K562 (cell line): ENCODE measurements at regions not wholly inside any gene's neighbourhood (a gene's known extent, or its start where the extent isn't known, plus 50 kb on each side); places are given as distances from the start of the nearest gene placed in this dataset.

Experiments
- BACH1 ChIP-seq: fragments of 200-800 bp; sonication (Bioruptor generic); IDR thresholded peaks from 2 replicates; pipeline ENCODE4 v1.6.1; 2016; ENCODE audit warnings: missing genetic modification characterization, missing compliant biosample characterization
- CBFA2T2 ChIP-seq: fragments of 450-650 bp; conservative IDR thresholded peaks from 2 replicates; pipeline ENCODE4 v1.6.1; 2017; ENCODE audit warnings: mild to moderate bottlenecking
- CHAMP1 ChIP-seq: fragments of 450-650 bp; IDR thresholded peaks from 2 replicates; pipeline ENCODE4 v1.6.1; 2016; ENCODE audit warnings: mild to moderate bottlenecking
- FIP1L1 ChIP-seq: fragments of 200-400 bp; formaldehyde crosslinking; IDR thresholded peaks from 2 replicates; pipeline ENCODE4 v1.6.1; 2018; ENCODE audit warnings: mild to moderate bottlenecking, low read depth, low read length; ENCODE audit not compliant: poor library complexity, severe bottlenecking
- HDAC8 ChIP-seq: fragments of 450-650 bp; IDR thresholded peaks from 2 replicates; pipeline ENCODE4 v1.6.1; 2016; ENCODE audit warnings: mild to moderate bottlenecking, missing genetic modification characterization, moderate library complexity, missing compliant biosample characterization
- SMAD1 ChIP-seq: fragments of 150-350 bp; IDR thresholded peaks from 2 replicates; pipeline ENCODE4 v1.6.1; 2014; ENCODE audit warnings: low read length, low read depth; ENCODE audit not compliant: partially characterized antibody
- ZNF134 ChIP-seq: fragments of 250-450 bp; sonication (Bioruptor Pico); conservative IDR thresholded peaks from 2 replicates; pipeline ENCODE4 v1.4.0; 2020
- ZNF217 ChIP-seq: sonication (generic); formaldehyde crosslinking; IDR thresholded peaks from 2 replicates; pipeline ENCODE4 v1.8.0; 2022; ENCODE audit warnings: mild to moderate bottlenecking, missing genetic modification reagents
- ZNF263 ChIP-seq: sonication (generic); formaldehyde crosslinking; IDR thresholded peaks from 2 replicates; pipeline ENCODE4 v1.8.0; 2022; ENCODE audit warnings: mild to moderate bottlenecking, missing genetic modification reagents, borderline replicate concordance
- TF ChIP-seq, protein P1 (sequence below), 3 experiments: IDR thresholded peaks in 2 of 3; conservative IDR thresholded peaks in 1 of 3; 2 replicates each; pipeline ENCODE4 v1.5.1; 2011 to 2012; ENCODE audit warnings: low read length in 3 of 3, mild to moderate bottlenecking in 3 of 3, control low read depth in 2 of 3, improper control_type of control experiment in 1 of 3, inconsistent platforms in 1 of 3, low read depth in 1 of 3, mixed read lengths in 1 of 3, moderate library complexity in 1 of 3; ENCODE audit not compliant: insufficient read depth in 2 of 3
- TF ChIP-seq, protein P2 (sequence below): fragments of 450-650 bp; IDR thresholded peaks from 2 replicates; pipeline ENCODE4 v1.6.1; 2016; ENCODE audit warnings: low read depth
- TF ChIP-seq, protein P3 (sequence below): sonication (generic); formaldehyde crosslinking; IDR thresholded peaks from 2 replicates; pipeline ENCODE4 v1.8.0; 2022; ENCODE audit warnings: mild to moderate bottlenecking, missing genetic modification reagents

GRCh38 chr6:26156105-26156849 lies 69.0 kb downstream of the HFE start (continued):
- TF ChIP-seq, protein P1, sequence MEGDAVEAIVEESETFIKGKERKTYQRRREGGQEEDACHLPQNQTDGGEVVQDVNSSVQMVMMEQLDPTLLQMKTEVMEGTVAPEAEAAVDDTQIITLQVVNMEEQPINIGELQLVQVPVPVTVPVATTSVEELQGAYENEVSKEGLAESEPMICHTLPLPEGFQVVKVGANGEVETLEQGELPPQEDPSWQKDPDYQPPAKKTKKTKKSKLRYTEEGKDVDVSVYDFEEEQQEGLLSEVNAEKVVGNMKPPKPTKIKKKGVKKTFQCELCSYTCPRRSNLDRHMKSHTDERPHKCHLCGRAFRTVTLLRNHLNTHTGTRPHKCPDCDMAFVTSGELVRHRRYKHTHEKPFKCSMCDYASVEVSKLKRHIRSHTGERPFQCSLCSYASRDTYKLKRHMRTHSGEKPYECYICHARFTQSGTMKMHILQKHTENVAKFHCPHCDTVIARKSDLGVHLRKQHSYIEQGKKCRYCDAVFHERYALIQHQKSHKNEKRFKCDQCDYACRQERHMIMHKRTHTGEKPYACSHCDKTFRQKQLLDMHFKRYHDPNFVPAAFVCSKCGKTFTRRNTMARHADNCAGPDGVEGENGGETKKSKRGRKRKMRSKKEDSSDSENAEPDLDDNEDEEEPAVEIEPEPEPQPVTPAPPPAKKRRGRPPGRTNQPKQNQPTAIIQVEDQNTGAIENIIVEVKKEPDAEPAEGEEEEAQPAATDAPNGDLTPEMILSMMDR (IDR thresholded peaks at IDR 0.05 in 2 of 3, conservative IDR thresholded peaks at IDR 0.05 in 1 of 3; ENCODE audit: insufficient read depth in 2 of 3, low read depth in 1 of 3, low read length in 3 of 3), result no peak
- TF ChIP-seq, protein P2, sequence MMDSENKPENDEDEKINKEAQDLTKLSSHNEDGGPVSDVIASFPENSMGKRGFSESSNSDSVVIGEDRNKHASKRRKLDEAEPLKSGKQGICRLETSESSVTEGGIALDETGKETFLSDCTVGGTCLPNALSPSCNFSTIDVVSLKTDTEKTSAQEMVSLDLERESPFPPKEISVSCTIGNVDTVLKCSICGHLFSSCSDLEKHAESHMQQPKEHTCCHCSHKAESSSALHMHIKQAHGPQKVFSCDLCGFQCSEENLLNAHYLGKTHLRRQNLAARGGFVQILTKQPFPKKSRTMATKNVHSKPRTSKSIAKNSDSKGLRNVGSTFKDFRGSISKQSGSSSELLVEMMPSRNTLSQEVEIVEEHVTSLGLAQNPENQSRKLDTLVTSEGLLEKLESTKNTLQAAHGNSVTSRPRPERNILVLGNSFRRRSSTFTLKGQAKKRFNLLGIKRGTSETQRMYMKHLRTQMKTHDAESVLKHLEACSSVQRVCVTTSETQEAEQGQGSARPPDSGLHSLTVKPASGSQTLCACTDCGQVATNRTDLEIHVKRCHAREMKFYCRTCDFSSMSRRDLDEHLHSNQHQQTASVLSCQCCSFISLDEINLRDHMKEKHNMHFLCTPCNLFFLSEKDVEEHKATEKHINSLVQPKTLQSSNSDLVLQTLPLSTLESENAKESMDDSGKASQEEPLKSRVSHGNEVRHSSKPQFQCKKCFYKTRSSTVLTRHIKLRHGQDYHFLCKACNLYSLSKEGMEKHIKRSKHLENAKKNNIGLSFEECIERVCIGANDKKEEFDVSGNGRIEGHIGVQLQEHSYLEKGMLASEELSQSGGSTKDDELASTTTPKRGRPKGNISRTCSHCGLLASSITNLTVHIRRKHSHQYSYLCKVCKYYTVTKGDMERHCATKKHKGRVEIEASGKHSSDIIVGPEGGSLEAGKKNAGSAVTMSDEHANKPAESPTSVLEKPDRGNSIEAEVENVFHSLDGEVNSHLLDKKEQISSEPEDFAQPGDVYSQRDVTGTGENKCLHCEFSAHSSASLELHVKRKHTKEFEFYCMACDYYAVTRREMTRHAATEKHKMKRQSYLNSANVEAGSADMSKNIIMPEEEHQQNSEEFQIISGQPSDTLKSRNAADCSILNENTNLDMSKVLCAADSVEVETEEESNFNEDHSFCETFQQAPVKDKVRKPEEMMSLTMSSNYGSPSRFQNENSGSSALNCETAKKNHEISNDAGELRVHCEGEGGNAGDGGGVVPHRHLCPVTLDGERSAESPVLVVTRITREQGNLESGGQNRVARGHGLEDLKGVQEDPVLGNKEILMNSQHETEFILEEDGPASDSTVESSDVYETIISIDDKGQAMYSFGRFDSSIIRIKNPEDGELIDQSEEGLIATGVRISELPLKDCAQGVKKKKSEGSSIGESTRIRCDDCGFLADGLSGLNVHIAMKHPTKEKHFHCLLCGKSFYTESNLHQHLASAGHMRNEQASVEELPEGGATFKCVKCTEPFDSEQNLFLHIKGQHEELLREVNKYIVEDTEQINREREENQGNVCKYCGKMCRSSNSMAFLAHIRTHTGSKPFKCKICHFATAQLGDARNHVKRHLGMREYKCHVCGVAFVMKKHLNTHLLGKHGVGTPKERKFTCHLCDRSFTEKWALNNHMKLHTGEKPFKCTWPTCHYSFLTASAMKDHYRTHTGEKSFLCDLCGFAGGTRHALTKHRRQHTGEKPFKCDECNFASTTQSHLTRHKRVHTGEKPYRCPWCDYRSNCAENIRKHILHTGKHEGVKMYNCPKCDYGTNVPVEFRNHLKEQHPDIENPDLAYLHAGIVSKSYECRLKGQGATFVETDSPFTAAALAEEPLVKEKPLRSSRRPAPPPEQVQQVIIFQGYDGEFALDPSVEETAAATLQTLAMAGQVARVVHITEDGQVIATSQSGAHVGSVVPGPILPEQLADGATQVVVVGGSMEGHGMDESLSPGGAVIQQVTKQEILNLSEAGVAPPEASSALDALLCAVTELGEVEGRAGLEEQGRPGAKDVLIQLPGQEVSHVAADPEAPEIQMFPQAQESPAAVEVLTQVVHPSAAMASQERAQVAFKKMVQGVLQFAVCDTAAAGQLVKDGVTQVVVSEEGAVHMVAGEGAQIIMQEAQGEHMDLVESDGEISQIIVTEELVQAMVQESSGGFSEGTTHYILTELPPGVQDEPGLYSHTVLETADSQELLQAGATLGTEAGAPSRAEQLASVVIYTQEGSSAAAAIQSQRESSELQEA, result no peak
- no peak for TF ChIP-seq CHAMP1
- TF ChIP-seq FIP1L1, result peak; percentile 100
- peak; percentile 99 for TF ChIP-seq SMAD1
- TF ChIP-seq ZNF263 (CRISPR knock-in tag), result peak; percentile 72; the same call in 1 of the 2 replicates
- TF ChIP-seq, protein P3, sequence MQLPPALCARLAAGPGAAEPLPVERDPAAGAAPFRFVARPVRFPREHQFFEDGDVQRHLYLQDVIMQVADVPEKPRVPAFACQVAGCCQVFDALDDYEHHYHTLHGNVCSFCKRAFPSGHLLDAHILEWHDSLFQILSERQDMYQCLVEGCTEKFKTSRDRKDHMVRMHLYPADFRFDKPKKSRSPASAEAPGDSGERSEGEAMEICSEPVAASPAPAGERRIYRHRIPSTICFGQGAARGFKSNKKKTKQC, result peak; percentile 98
- TF ChIP-seq CBFA2T2, result no peak
- TF ChIP-seq ZNF217, result no peak
- TF ChIP-seq HDAC8 (tag), result no peak
- peak; percentile 74; the same call in 1 of the 2 replicates for TF ChIP-seq BACH1 (tag)
- 0 out of 2 replicates have a peak, but pooled peaks have one; percentile 29 for TF ChIP-seq ZNF134 (CRISPR knock-in tag)
